A673 (cell line): ENCODE measurements at regions not wholly inside any gene's neighbourhood (a gene's known extent, or its start where the extent isn't known, plus 50 kb on each side); places are given as distances from the start of the nearest gene placed in this dataset.

Experiments used
- BruUV-seq: library from RNA; stranded (reverse); fragments of 400-500 nt; replicated peaks from 2 replicates; lab custom pipeline; 2021; lab: Mats Ljungman, UMichigan
- CTCF ChIA-PET: fragments of 300-600 bp; sonication (Branson Sonifier 250); formaldehyde crosslinking; loops from one replicate; lab custom pipeline; 2022; ENCODE audit warnings: antibody characterized with exemption; lab: Charles Lee
- POLR2A ChIA-PET: fragments of 300-600 bp; sonication (Branson Sonifier 250); formaldehyde crosslinking; loops from one replicate; lab custom pipeline; 2022; ENCODE audit warnings: antibody characterized with exemption; ENCODE audit not compliant: low non-redundant PET; lab: Charles Lee
- DNase-seq: peaks from one replicate; pipeline ENCODE4 v3.0.0-alpha.2; 2015; ENCODE audit warnings: low spot score
- H3K27ac ChIP-seq: fragments of 200-600 bp; sonication (generic); 2 replicates; pipeline ENCODE4 v1.5.1; 2016; ENCODE audit warnings: mixed run types, low read depth, mild to moderate bottlenecking, mixed read lengths, antibody characterized with exemption, low read length; ENCODE audit not compliant: poor library complexity, severe bottlenecking
- H3K27me3 ChIP-seq: fragments of 200-600 bp; sonication (generic); replicated peaks from 2 replicates; pipeline ENCODE4 v1.6.1; 2017; ENCODE audit warnings: mixed run types, low read depth, mild to moderate bottlenecking, mixed read lengths, antibody characterized with exemption, low read length; ENCODE audit not compliant: insufficient read depth, poor library complexity
- H3K36me3 ChIP-seq: fragments of 200-600 bp; sonication (generic); 2 replicates; pipeline ENCODE4 v1.6.1; 2016; ENCODE audit warnings: mixed run types, mild to moderate bottlenecking, mixed read lengths, antibody characterized with exemption, low read length; ENCODE audit not compliant: insufficient read depth, poor library complexity, severe bottlenecking
- H3K4me1 ChIP-seq: fragments of 200-600 bp; sonication (generic); 2 replicates; pipeline ENCODE4 v1.6.1; 2017; ENCODE audit warnings: mixed run types, mild to moderate bottlenecking, mixed read lengths, antibody characterized with exemption, low read length; ENCODE audit not compliant: insufficient read depth, poor library complexity, severe bottlenecking
- H3K4me3 ChIP-seq: fragments of 200-600 bp; sonication (generic); 2 replicates; pipeline ENCODE4 v1.5.1; 2016; ENCODE audit warnings: low read depth, mixed run types, mild to moderate bottlenecking, mixed read lengths, low read length; ENCODE audit not compliant: poor library complexity, severe bottlenecking
- H3K9me3 ChIP-seq: fragments of 200-600 bp; sonication (generic); 2 replicates; pipeline ENCODE4 v1.6.1; 2016; ENCODE audit warnings: mixed run types, low read depth, mild to moderate bottlenecking, mixed read lengths, antibody characterized with exemption, low read length; ENCODE audit not compliant: poor library complexity, severe bottlenecking
- EZH2 ChIP-seq: fragments of 200-600 bp; sonication (generic); IDR thresholded peaks from 2 replicates; pipeline ENCODE4 v1.6.1; 2017; ENCODE audit warnings: borderline replicate concordance, low read depth, mild to moderate bottlenecking, mixed read lengths, antibody characterized with exemption, low read length; ENCODE audit not compliant: poor library complexity, severe bottlenecking
- intact Hi-C: fragments of 100-400 bp; cut with micrococcal nuclease; formaldehyde crosslinking; loops from one replicate; pipeline ENCODE4 v1.10.0; 2022; ENCODE audit not compliant: unreplicated experiment
- TF ChIP-seq, protein P1 (sequence below): fragments of 300-800, 200-600 bp; sonication (generic); conservative IDR thresholded peaks from 2 replicates; pipeline ENCODE4 v1.5.1; 2017; ENCODE audit warnings: low read depth, mild to moderate bottlenecking, antibody characterized with exemption, low read length, moderate library complexity, mixed read lengths

- ChIA-PET POLR2A (no interaction called here), CTCF (no interaction called here)
- H3K4me1 ChIP-seq, result peaks cover 3% of the 10 kb centered on the region
- H3K4me3 ChIP-seq, result no peak overlapping the region
- no peak for DNase-seq
- H3K9me3 ChIP-seq, result no peaks in the 10 kb centered on the region
- TF ChIP-seq, protein P1, sequence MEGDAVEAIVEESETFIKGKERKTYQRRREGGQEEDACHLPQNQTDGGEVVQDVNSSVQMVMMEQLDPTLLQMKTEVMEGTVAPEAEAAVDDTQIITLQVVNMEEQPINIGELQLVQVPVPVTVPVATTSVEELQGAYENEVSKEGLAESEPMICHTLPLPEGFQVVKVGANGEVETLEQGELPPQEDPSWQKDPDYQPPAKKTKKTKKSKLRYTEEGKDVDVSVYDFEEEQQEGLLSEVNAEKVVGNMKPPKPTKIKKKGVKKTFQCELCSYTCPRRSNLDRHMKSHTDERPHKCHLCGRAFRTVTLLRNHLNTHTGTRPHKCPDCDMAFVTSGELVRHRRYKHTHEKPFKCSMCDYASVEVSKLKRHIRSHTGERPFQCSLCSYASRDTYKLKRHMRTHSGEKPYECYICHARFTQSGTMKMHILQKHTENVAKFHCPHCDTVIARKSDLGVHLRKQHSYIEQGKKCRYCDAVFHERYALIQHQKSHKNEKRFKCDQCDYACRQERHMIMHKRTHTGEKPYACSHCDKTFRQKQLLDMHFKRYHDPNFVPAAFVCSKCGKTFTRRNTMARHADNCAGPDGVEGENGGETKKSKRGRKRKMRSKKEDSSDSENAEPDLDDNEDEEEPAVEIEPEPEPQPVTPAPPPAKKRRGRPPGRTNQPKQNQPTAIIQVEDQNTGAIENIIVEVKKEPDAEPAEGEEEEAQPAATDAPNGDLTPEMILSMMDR, result no peak
- no peak for TF ChIP-seq EZH2
- no peak overlapping the region for H3K27ac ChIP-seq
- H3K36me3 ChIP-seq, result no peaks in the 10 kb centered on the region
- no peaks in the 10 kb centered on the region for H3K27me3 ChIP-seq
- no TSS peak for BruUV-seq
- intact Hi-C loops, result no loop called here
These were observed 341.7 kb upstream of the ROBO2 start for GRCh38 chr3:76698136-76698706.

- intact Hi-C loops, result no loop called here
- no peak overlapping the region for H3K27ac ChIP-seq
- POLR2A ChIA-PET, result no interaction called here
- no peaks in the 10 kb centered on the region for H3K9me3 ChIP-seq
- no peaks in the 10 kb centered on the region for H3K36me3 ChIP-seq
- CTCF ChIA-PET, result no interaction called here
- TF ChIP-seq EZH2, result no peak
- TF ChIP-seq, protein P1, result no peak
- no peak overlapping the region for H3K4me3 ChIP-seq
- no peaks in the 10 kb centered on the region for H3K27me3 ChIP-seq
- no peaks in the 10 kb centered on the region for H3K4me1 ChIP-seq
- DNase-seq, result no peak
- BruUV-seq, result no TSS peak
These were observed 340.1 kb upstream of the ROBO2 start for GRCh38 chr3:76699846-76700245.

GRCh38 chr3:76700323-76700722 is 339.6 kb upstream of the ROBO2 start:
- intact Hi-C loops, result no loop called here
- no peak for DNase-seq
- TF ChIP-seq EZH2, result no peak
- TF ChIP-seq, protein P1, result no peak
- no TSS peak for BruUV-seq
- H3K27ac ChIP-seq, result no peak overlapping the region
- no peaks in the 10 kb centered on the region for H3K4me1 ChIP-seq
- H3K36me3 ChIP-seq, result no peaks in the 10 kb centered on the region
- POLR2A ChIA-PET, result no interaction called here
- H3K27me3 ChIP-seq, result no peaks in the 10 kb centered on the region
- no peak overlapping the region for H3K4me3 ChIP-seq
- H3K9me3 ChIP-seq, result no peaks in the 10 kb centered on the region
- CTCF ChIA-PET, result no interaction called here
